CD1c-positive myeloid dendritic cell (primary cell): ENCODE measurements at regions not wholly inside any gene's neighbourhood (a gene's known extent, or its start where the extent isn't known, plus 50 kb on each side); places are given as distances from the start of the nearest gene placed in this dataset.

Experiments
- DNase-seq: peaks from one replicate; pipeline ENCODE4 v3.0.0-alpha.2; 2016; ENCODE audit errors: extremely low spot score

DNA sequence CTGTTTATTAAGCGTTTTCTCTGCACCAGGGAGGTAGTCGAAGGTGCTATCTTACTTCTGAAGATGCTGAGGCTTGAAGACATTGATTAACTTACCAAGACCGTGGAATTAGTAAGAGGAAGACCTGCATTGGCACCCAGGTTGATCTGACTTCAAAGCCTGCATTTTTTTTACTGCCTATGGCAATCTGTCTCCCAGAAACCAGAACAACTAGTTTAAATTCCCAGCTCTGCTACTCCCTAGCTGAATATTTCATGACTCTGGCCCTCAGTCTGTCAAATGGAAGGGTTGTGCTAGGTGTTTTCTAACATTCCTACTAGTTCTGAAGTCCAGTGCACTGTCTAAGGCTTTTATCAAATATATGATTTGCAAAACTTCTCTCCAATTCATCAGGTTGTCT lies 52.0 kb upstream of the GRAMD1B start:
- no peak for DNase-seq

- DNase-seq, result no peak
These were observed 52.7 kb upstream of the GRAMD1B start for GRCh38 chr11:123377355-123377754.

DNA sequence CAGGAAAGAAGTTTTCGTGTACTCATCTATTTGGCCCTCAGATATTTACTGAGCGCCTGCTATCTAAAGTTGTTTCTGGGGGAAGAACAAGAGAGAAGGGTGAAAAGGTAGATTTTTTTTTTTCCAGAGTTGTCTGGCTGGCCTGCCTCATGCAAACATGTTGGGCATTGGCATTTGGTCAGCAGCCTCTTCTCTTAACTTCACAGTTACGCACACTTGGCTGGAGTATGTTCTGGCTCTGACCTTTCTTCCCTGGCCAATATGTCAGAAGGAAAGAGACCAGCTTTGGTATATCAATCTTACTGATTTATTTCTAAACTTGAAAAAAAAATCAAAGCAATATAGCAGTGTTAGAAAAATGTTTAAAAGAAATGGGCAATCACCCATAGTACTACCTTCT lies 54.2 kb upstream of the GRAMD1B start:
- DNase-seq, result no peak

- no peak for DNase-seq
These were observed 55.5 kb upstream of the GRAMD1B start for GRCh38 chr11:123374622-123374968.

DNA sequence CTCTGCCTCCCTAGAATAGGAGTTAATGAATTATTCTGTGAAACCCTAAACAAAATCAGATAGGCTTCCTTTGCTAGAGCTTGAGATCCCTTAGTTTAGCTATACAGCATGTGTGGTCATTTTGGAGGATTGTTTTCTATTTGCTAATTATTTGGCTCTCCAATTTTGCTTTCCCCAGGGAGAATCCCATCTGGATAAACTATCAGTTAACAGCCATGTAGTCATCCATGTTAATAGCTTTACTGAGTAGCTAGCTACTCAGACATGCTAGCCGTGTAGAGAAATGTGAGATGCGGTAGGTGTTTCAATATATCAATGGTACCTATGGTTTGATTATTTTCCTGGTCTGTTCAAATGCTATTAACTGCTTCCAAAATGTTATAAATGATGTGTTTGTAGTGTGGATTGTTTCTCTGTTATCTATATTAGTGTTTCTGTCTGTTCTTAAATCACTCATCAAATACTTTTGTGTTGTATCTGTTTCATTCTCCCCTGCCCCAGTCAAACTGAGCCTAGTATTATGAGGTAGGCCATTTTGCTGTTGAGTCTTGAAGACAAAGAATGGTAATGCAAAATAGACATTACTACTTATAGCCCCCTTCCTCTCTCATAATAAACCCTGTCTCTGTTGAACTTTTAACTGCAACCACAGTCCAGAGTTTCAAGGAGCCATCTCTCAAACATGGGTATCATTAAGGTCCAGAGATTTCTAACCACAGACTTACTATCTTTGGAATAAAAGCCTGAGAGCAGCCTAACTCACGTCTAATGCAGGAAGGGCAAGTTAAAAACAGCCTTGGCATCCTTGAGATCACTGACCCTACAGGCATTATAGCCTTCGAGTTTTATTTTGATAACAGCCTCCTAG lies 56.1 kb upstream of the GRAMD1B start:
- DNase-seq, result no peak

DNA sequence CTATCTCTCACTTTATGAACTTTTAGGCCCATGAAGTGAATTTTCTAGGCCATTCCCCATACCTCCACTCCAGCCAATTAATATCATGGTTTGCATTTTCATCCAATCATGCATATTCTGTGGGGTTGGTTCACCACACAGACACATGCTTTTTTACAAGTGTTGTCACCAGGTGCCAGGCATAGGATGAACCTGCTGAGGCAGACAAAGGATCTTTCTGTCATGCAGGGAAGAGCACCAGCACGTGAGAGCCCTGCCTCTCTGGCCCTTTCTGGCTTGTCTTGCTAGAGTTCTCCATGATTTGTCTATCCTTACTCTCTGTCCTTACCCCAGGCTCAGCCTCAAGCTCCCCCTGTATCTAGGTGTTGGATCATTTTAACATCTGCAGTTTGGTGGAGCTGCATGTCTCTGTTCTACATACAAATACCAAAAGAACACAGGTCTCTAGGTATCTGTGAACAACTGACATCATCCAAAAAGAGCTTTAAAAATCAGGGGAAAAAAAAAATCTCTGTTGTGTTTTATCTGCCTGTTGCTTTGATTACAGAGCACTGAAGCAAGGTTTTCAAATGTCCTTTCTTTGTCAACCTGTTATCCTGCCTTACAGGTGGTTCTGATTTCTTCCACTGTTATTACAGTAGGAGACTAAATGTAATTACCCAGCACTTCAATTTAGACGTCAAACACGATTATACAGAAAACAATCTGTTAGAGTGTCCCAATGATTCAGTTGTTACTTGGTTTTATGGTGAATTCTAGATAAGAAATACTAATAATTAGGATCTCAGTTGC lies 58.4 kb upstream of the GRAMD1B start:
- no peak for DNase-seq

- no peak for DNase-seq
These were observed 63.1 kb upstream of the GRAMD1B start for GRCh38 chr11:123366924-123367323.

DNA sequence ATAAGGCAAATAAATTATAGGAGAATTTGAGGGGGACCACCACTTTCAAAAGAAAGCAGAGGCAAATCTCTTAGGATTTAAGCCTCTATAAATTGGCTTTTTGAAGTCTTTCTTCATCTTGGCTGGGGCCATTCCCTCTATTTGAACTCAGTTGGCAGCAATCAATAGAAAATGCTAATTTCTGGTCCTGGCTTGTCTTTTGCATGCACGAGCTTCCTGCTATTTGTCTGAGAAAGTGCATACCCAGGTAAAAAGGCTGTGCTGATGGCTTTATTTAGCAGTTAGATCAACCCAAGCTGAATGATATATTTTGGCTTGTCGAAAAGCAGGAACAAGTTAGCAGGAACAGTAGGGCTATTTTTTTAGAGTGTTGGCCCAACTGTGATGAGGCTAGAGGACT lies 64.1 kb upstream of the GRAMD1B start:
- no peak for DNase-seq

GRCh38 chr11:123364080-123364479 lies 66.0 kb upstream of the GRAMD1B start:
- DNase-seq, result no peak

DNA sequence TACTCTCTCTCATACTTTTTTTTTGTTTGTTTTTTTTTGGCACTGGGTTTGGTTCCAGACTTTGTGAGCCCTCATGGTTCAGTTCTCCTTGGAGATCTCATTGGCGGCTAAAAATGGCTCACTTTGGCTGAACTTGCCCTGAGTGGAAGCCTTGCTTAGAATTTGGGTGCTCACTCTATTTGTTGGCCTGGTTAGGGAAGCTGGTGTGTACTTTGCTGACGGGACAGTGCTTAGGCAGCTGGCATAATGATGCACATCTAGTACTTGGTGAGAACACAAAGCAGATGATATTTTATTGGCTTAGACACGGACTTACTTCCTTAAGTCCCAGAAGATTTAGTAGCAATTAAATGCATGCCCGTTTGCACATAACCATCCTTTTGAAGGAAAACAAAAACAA lies 66.5 kb upstream of the GRAMD1B start:
- DNase-seq, result no peak

- DNase-seq, result no peak
These were observed 67.1 kb upstream of the GRAMD1B start for GRCh38 chr11:123362941-123363340.

- DNase-seq, result peak; percentile 3
These were observed 67.9 kb upstream of the GRAMD1B start for GRCh38 chr11:123362186-123362585.

GRCh38 chr11:123361110-123361509 lies 69.0 kb upstream of the GRAMD1B start:
- DNase-seq, result no peak

DNA sequence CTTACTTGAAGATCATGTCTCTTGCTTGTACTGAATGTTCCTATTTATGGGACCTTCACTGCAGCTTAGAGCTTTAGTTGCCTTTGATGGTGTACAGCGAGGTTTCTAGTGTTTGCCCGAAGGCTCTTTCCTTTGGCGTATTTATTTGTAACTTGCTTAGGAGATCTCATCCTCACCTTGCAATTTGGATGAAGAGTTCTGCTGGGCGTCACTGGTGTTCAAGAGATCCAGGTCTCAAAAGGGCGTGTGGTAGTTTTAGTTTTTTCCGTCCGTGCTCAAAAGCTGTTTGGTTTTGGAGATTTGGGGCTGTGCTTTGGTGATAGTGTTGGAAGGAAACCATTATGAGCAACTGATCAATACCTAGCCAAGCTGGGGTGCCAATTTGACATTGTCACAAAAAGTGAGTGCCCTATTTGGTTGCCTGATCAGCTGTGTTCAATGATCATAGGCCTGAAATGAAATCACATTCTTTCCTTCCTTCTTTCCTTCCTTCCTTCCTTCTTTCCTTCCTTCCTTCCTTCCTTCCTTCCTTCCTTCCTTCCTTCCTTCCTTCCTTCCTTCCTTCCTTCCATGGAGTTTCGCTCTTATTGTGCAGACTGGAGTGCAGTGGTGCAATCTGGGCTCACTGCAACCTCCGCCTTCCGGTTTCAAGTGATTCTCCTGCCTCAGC lies 69.7 kb upstream of the GRAMD1B start:
- no peak for DNase-seq

DNA sequence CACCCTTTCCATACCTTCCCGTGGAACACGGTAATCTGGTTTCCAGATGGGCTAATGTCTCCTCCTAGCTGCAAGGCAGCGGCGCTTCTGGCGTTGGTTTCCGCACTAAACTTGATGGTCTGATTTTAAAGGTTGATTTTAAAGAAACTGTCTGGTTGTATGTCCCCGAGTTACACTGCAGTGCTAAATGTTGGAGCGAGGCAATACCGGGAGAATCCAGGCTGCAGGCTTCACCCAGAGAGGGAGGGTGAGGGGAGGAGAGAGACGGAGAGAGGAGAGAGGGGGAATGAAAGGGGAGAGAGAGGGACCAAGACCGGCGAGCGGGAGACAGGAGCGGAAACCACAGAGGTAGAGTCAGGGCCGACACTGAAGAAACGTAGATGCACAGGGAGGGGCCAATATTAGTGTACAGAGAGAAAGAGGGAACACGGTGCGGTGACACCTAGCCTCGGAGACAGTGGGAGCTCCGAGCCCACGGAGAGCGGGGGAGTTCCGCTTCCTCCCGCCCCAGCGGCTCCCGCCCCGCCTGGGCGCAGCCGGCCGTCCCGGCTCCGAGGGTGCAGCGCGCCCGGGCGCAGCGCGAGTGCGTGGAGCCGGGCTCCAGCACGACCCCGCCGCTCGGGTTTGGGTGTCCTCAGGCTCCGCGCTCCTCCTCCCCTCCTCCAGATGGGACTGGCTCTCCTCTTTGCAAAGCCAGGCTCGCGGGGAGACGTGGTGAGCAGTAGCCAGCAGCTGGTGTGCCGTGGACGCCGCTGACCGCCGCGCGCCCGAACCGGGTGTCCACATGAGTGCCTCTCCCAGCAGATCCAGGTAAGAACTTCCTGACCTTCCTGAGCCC lies 71.9 kb upstream of the GRAMD1B start:
- peak; percentile 24 for DNase-seq

GRCh38 chr11:123357353-123357989 lies 72.6 kb upstream of the GRAMD1B start:
- DNase-seq, result no peak

DNA sequence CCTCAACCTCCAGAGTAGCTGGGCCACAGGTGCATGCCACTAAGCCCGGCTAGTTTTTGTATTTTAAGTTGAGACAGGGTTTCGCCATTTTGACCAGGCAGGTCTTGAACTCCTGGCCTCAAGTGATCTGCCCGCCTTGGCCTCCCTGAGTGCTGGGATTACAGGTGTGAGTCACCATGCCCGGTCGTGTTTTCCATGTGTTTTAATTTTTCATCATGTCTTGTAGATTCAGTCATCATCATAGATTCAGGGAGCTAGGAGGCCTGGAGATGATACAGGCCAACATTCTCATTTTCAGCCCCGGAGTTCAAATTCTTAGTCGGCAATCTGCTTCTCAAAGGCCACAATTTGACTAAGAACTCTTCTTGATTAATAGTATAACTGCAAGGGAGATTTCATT lies 73.5 kb upstream of the GRAMD1B start:
- DNase-seq, result no peak

DNA sequence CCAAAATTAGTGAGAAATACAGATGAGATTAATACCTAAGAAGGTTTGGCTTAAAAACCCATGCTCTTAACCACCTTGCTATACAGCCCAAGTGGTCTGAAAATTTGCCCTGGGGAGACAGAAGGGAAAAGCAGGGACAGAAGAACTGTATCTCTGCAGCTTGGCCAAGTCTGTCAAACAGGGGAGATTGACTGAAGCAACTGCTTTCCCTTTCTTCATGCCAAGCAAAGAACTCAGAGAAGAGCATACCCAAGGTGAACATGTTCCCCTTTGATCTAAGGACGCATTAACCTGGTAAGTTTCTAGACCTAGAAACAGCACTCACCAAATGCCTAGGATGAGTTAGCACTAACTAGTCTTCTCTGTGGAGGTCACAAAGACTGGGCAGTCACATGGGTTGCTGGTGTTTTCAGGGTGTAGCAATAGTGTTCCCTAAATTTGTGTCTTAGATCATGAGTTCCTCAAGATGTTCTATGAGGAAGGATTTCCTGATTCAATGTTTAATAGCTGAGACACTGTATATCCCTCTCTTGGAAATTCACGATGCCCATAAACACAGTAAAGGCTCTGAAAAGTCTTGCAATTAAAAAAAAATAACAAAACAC lies 75.6 kb upstream of the GRAMD1B start:
- DNase-seq, result no peak

- no peak for DNase-seq
These were observed 78.7 kb upstream of the GRAMD1B start for GRCh38 chr11:123351375-123351774.

GRCh38 chr11:123349382-123349781 lies 80.7 kb upstream of the GRAMD1B start:
- no peak for DNase-seq
